Fibroblast of mammary gland (primary cell): ENCODE measurements at regions not wholly inside any gene's neighbourhood (a gene's known extent, or its start where the extent isn't known, plus 50 kb on each side); places are given as distances from the start of the nearest gene placed in this dataset.

Source experiments
- DNase-seq: peaks from one replicate; pipeline ENCODE4 v3.0.0-alpha.2; 2010; ENCODE audit warnings: low read depth
- H3K4me3 ChIP-seq: 2 replicates; pipeline ENCODE4 v1.5.1; 2011; ENCODE audit warnings: low read depth, mild to moderate bottlenecking, low read length, moderate library complexity; ENCODE audit not compliant: control insufficient read depth
- CTCF ChIP-seq: conservative IDR thresholded peaks from 2 replicates; pipeline ENCODE4 v1.5.1; 2011; ENCODE audit warnings: low read depth, low read length, inconsistent platforms; ENCODE audit not compliant: control insufficient read depth, insufficient read depth

- TF ChIP-seq CTCF: no peak
- no peak for DNase-seq
- H3K4me3 ChIP-seq: no peak overlapping the region
These were observed 130.1 kb upstream of the GALNT5 start for GRCh38 chr2:157127249-157128012.

GRCh38 chr2:157143901-157144300, 113.6 kb upstream of the GALNT5 start:
- no peak for TF ChIP-seq CTCF
- no peak overlapping the region for H3K4me3 ChIP-seq
- DNase-seq: no peak

GRCh38 chr2:157149270-157149669, 108.2 kb upstream of the GALNT5 start:
- TF ChIP-seq CTCF: no peak
- H3K4me3 ChIP-seq: no peak overlapping the region
- no peak for DNase-seq

- DNase-seq: no peak
- H3K4me3 ChIP-seq: no peak overlapping the region
- no peak for TF ChIP-seq CTCF
These were observed 106.8 kb upstream of the GALNT5 start for GRCh38 chr2:157150747-157151146.

GRCh38 chr2:157152362-157152761, 105.1 kb upstream of the GALNT5 start:
- TF ChIP-seq CTCF: no peak
- H3K4me3 ChIP-seq: no peak overlapping the region
- DNase-seq: no peak

- DNase-seq: no peak
- H3K4me3 ChIP-seq: no peak overlapping the region
- no peak for TF ChIP-seq CTCF
These were observed 101.5 kb upstream of the GALNT5 start for GRCh38 chr2:157155992-157156391.
